HG03432 (cell line): ENCODE measurements at regions not wholly inside any gene's neighbourhood (a gene's known extent, or its start where the extent isn't known, plus 50 kb on each side); places are given as distances from the start of the nearest gene placed in this dataset.
"Not testable (repeated sequence)": the region's sequence is repeated elsewhere in the genome, so short reads cannot be mapped to it uniquely, and the experiment has no call there.

Experiments used
- ATAC-seq: cut with Tn5 transposase; IDR thresholded peaks from one replicate; pipeline ENCODE4 v1.9.1; 2021; ENCODE audit warnings: mild to moderate bottlenecking, moderate library complexity; ENCODE audit not compliant: unreplicated experiment

DNA sequence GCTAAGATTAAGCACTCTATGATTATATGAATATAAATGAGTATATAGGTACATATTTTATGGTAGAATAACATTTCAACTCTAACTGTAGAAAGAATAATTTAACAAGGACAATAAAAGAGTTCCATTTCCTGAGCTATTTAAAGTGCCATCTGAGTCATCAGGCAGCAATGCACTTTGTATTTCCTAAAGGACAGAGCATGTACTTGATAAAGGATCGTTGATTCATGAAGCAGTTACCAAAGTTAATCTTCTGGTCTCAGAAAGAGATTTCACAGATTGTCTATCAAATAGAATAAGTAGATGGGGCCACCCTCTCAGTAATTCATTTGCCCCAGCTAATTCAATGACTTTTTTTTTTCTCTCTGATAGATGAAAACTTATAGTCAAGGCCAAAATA lies 747.8 kb downstream of the CDH18 start:
- no peak for ATAC-seq

DNA sequence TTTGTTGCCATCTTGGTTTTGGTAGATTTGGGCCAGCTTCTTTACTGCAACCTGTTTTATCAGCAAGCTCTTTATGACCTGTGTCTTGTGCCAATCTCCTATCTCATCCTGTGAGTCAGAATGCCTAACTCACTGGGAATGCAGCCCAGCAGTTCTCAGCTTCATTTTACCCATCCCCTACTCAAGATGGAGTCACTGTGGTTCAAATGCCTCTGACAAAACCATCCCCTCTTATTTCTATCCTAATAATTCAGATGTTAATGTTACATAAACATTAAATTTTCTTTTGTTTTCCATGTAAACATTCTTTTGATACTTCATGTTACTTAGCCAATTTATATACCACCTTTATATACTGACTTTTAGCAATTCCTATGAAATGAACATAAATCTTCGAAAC lies 746.3 kb downstream of the CDH18 start:
- ATAC-seq = no peak

- not testable (repeated sequence) for ATAC-seq
Measured at GRCh38 chr5:19246191-19246590, 741.8 kb downstream of the CDH18 start.

GRCh38 chr5:19247302-19247701 lies 740.7 kb downstream of the CDH18 start:
- no peak for ATAC-seq

DNA sequence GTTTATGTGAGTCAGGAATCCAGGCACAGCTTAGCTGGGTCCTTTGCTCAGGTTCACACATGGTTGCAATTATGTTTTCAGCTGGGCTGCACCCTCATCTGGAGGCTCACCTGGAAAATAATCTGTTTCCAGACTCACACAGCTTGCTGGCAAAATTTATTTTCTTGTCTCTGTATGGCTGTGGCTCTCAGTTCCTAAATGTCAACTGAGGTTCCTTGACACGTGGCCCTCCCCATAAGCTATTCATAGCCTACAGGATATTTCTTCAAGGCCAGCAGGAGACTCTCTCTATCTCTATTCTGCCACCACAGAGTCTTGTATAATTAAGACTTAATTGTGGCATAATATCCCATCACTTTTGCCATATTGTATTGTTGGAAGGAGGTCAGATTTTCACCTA lies 732.0 kb downstream of the CDH18 start:
- ATAC-seq = no peak

GRCh38 chr5:19258686-19259085 lies 729.3 kb downstream of the CDH18 start:
- no peak for ATAC-seq

DNA sequence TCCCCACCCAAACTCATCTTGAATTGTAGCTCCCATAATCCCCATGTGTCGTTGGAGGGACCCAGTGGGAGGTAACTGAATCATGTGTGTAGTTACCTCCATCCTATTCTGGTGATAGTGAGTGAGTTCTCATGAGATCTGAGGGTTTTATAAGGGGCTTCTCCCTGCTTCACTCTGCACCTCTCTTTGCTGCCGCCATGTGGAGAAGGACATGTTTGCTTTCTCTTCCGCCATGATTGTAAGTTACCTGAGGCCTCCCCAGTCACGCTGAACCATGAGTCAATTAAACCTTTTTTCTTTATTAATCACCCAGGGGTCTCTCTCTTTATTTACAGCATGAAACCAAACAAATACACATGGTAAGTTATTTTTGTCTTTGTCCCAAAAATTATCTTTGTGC lies 726.1 kb downstream of the CDH18 start:
- no peak for ATAC-seq

DNA sequence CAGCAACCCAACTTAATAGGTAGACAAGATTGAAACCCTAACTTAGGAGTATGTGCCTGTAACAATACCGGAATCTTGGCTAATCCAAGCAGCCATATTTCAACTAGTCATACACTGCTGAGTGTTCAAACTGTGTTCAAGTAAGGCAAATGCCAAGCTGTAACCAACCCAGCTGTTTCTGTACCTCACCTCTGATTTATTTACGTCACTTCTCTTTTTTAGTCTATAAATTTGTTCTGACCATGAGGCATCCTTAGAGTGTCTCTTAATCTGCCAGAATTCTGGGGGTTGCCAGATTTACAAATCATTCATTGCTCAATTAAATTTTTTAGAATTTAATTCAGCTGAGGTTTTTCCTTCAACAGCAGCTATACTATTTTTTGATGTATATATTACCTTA lies 723.2 kb downstream of the CDH18 start:
- ATAC-seq = no peak

GRCh38 chr5:19266791-19267190 lies 721.2 kb downstream of the CDH18 start:
- no peak for ATAC-seq

GRCh38 chr5:19270153-19270552 lies 717.8 kb downstream of the CDH18 start:
- peak; percentile 49 for ATAC-seq

GRCh38 chr5:19274578-19274977 lies 713.4 kb downstream of the CDH18 start:
- ATAC-seq = no peak

GRCh38 chr5:19285286-19285685 lies 702.7 kb downstream of the CDH18 start:
- no peak for ATAC-seq

DNA sequence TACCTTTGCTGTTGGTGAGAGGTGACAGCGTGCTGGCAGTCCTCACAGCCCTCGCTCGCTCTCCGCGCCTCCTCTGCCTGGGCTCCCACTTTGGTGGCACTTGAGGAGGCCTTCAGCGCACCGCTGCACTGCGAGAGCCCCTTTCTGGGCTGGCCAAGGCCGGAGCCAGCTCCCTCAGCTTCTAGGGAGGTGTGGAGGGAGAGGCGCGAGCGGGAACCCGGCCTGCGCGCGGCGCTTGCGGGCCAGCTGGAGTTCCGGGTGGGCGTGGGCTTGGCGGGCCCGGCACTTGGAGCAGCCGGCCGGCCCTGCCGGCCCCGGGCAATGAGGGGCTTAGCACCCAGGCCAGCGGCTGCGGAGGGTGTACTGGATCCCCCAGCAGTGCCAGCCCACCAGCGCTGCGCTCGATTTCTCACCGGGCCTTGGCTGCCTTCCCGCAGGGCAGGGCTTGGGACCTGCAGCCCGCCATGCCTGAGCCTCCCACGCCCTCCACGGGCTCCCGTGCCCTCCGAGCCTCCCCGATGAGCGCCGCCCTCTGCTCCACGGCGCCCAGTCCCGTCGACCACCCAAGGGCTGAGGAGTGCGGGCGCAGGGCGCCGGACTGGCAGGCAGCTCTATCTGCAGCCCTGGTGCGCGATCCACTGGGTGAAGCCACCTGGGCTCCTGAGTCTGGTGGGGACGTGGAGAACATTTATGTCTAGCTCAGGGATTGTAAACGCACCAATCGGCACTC lies 700.3 kb downstream of the CDH18 start:
- not testable (repeated sequence) for ATAC-seq

DNA sequence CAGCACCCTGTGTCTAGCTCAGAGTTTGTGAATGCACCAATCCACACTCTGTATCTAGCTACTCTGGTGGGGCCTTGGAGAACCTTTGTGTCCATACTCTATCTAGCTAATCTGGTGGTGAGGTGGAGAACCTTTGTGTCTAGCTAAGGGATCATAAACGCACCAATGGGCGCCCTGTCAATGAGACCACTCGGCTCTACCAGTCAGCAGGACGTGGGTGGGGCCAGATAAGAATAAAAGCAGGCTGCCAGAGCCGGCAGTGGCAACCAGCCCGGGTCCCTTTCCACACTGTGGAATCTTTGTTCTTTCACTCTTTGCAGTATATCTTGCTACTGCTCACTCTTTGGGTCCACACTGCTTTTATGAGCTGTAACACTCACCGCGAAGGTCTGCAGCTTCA lies 699.7 kb downstream of the CDH18 start:
- not testable (repeated sequence) for ATAC-seq

DNA sequence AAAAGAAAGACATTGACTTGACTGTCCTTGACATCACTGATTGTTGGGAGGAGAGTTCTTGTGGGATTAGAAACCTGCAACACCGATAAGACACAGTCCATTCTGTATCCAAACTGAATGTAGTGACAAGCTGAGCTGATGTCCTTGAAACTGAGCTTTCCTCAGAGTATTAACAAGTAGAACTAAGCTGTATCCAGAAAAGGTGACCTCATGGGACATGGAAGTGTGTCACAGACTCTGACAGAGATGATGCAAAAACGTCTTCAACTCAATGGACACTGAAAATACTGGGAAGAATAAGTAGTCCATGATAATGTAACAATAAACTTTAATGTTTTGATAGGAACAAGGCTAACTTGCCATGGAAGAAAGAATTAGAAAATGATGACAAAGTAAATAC lies 690.1 kb downstream of the CDH18 start:
- ATAC-seq = no peak

DNA sequence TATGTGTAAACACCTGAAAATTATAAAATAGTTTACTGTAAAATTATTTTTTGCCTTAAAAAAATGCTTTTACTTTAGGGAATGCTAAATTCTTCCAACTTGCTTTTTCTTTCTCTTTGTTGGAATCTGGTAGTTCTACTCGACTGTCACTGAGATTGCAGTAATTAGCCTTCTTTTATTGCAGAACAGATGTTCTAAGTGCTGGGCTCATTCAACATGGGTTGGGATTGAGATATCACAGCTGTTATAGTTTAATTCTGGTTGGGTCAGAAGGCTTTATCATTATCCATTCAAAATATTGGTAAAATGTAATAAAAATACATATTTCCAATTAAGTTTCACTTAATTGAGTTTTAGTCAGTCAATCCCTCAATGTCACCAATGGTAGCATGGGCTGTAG lies 686.7 kb downstream of the CDH18 start:
- no peak for ATAC-seq

GRCh38 chr5:19314840-19315239 lies 673.2 kb downstream of the CDH18 start:
- no peak for ATAC-seq

DNA sequence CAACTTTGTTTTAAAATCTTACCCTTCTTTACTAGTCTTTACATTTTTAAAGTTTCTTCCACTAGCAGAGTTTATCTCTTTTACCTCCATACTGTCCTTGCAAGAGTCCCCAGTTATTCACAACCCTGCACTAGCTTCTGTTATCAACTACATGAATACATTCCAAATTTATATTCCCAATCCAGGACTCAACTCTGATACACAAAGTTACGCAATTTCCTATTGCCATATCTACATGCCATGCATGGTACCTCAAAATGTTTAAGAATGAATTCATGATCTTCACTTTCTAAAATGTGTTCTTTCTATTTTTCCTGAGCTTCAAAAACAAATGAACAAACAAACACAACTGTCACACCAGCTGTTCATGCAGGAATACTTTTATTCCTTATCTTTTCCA lies 668.7 kb downstream of the CDH18 start:
- no peak for ATAC-seq

DNA sequence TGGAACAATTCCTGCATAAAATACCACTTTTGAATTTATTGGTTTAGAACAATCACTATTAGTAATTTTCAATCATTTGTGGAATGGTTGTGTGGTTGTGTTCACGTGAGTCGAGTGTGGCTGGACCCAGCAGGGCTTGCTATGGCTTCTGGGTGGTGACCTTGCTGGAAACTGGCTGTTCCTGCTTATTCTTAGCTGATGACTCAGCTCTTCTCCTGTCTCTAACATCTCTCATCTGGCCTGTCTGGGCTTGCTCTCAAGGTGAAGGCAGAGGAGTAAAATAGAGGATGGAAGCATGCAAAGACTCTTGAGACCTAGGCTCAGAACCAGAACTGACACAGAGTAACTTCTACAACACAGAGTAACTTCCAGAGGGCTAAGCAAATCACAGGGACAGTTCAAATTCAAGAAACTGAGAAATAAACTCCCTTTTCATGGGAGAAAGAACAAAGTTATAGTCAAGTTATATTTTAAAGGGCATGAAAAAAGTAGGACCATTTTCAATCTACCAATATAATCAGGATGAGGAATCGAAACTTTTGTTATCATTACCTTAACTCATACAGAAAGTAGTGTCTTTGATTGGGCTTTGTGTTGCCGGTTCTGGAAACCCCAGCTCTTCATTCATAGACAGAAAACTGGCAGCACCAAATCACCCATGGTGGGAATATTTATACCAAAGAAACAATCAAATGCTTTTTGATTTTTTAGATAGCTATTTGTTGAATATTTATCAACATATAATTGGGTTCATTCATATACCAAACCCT lies 665.1 kb downstream of the CDH18 start:
- ATAC-seq = peak; percentile 93

DNA sequence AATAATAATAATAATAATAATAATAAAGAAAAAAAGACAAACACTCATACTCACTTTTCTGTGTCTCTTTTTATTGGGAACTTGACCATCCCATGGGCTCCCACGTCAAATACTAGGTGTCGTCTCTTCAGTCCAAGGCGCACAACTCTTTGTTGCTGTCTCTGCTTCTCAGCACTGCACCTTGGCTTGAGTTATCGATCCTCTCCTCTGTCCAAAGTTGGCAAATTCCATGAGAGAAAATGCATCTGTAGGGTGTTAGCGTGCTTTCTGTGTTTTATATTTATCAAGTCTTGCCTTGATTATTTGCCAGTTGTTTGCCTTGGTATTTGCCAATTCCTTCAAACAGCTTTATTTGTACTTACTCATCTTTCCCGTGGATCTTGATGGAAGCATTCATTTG lies 653.7 kb downstream of the CDH18 start:
- no peak for ATAC-seq

- no peak for ATAC-seq
Measured at GRCh38 chr5:19342942-19343341, 645.1 kb downstream of the CDH18 start.

DNA sequence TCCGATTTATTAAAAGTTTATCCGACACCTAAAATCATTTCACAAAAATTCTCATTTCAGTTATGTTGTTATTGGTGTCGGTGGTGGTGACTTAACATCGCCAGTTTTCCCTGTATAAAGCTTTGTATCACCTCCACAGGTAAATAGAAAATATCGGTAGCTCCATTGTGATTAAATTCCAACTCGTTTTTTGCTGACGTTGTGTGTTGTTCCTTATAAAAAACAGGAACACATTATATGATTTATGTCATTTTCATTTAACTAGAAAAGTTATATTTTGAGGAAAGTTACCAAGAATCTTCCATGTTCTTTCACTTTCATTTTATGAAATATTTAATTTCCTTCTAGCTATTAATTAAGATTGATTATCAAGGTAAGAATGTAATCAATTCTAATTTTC lies 635.9 kb downstream of the CDH18 start:
- no peak for ATAC-seq
